GM12878 (cell line): ENCODE measurements at regions not wholly inside any gene's neighbourhood (a gene's known extent, or its start where the extent isn't known, plus 50 kb on each side); places are given as distances from the start of the nearest gene placed in this dataset.

ENCODE experiments used
- ATAC-seq: fragments of 200-7000 bp; cut with Tn5 transposase; 3 replicates; pipeline ENCODE4 v1.9.1; 2020; ENCODE audit warnings: mild to moderate bottlenecking, moderate library complexity
- BruUV-seq: library from RNA; stranded (reverse); fragments of 400-500 nt; replicated peaks from 2 replicates; lab custom pipeline; 2021; lab: Mats Ljungman, UMichigan
- CTCF ChIA-PET: fragments of 300-600 bp; sonication (Branson Sonifier 250); formaldehyde crosslinking; extraction: SDS; loops from one replicate; lab custom pipeline; 2021; ENCODE audit warnings: inconsistent platforms; lab: Yijun Ruan, JAX
- POLR2A ChIA-PET: fragments of 350-600 bp; formaldehyde crosslinking; extraction: SDS; loops from one replicate; lab custom pipeline; 2021; ENCODE audit warnings: inconsistent platforms; lab: Charles Lee
- RAD21 ChIA-PET: fragments of 300-600 bp; sonication (Branson Sonifier 250); formaldehyde crosslinking; loops from one replicate; lab custom pipeline; 2023; ENCODE audit warnings: antibody characterized with exemption; ENCODE audit not compliant: unreplicated experiment; lab: Charles Lee
- SMC1A ChIA-PET: fragments of 300-600 bp; sonication (Branson Sonifier 250); formaldehyde crosslinking; loops from one replicate; lab custom pipeline; 2023; ENCODE audit not compliant: unreplicated experiment, uncharacterized antibody; lab: Charles Lee
- DNase-seq: peaks from one replicate; pipeline ENCODE4 v3.0.0-alpha.2; 2011; ENCODE audit warnings: low read depth, low spot score
- FAIRE-seq: peaks from 3 replicates; lab custom pipeline; 2011; peaks lifted over from hg19 to GRCh38; lab: Jason Lieb, UNC
- H2AFZ ChIP-seq: 2 replicates; pipeline ENCODE4 v1.6.0; 2011; ENCODE audit warnings: low read depth, low read length, control low read depth; ENCODE audit not compliant: control insufficient read depth
- H3K27ac ChIP-seq: 2 replicates; pipeline ENCODE4 v1.5.1; 2011; ENCODE audit warnings: control low read depth; ENCODE audit not compliant: control insufficient read depth, insufficient read depth
- H3K27me3 ChIP-seq, 2 experiments: replicated peaks in 1 of 2; 2 replicates each; pipeline versions ENCODE4 v1.6.0 to v1.6.1; 2011; ENCODE audit warnings: low read length in 1 of 2; ENCODE audit not compliant: control insufficient read depth in 2 of 2, insufficient read depth in 2 of 2
- H3K36me3 ChIP-seq, 2 experiments: 2 replicates each; pipeline ENCODE4 v1.5.1; 2011; ENCODE audit warnings: low read length in 1 of 2; ENCODE audit not compliant: control insufficient read depth in 2 of 2, insufficient read depth in 2 of 2
- H3K4me1 ChIP-seq: 2 replicates; pipeline ENCODE4 v1.6.1; 2011; ENCODE audit warnings: mild to moderate bottlenecking, low read length, moderate library complexity, mixed read lengths; ENCODE audit not compliant: control insufficient read depth, insufficient read depth
- H3K4me2 ChIP-seq: 2 replicates; pipeline ENCODE4 v1.6.0; 2011; ENCODE audit warnings: control low read depth; ENCODE audit not compliant: control insufficient read depth, insufficient read depth
- H3K4me3 ChIP-seq: fragments of 200-600 bp; sonication (generic); 2 replicates; pipeline ENCODE4 v1.5.1; 2016
- H3K79me2 ChIP-seq: 2 replicates; pipeline ENCODE4 v1.6.0; 2011; ENCODE audit warnings: low read length; ENCODE audit not compliant: control insufficient read depth, insufficient read depth
- H3K9ac ChIP-seq: 2 replicates; pipeline ENCODE4 v1.8.0; 2011; ENCODE audit warnings: low read length, control low read depth, mixed read lengths; ENCODE audit not compliant: control insufficient read depth, insufficient read depth
- H3K9me3 ChIP-seq: replicated peaks from 3 replicates; pipeline ENCODE4 v1.5.1; 2011; ENCODE audit warnings: mild to moderate bottlenecking, low read length; ENCODE audit not compliant: control insufficient read depth, insufficient read depth
- H4K20me1 ChIP-seq: 2 replicates; pipeline ENCODE4 v1.6.0; 2011; ENCODE audit not compliant: control insufficient read depth, insufficient read depth
- POU2F2 ChIP-seq: IDR thresholded peaks from 3 replicates; pipeline ENCODE4 v1.6.1; 2011; ENCODE audit warnings: low read depth, mild to moderate bottlenecking, low read length, borderline replicate concordance
- SREBF2 ChIP-seq: IDR thresholded peaks from 2 replicates; pipeline ENCODE4 v1.6.1; 2012; ENCODE audit warnings: mild to moderate bottlenecking, low read length
- WGBS: methylation state at CpG from one replicate; pipeline ENCODE4 v1.1.6; 2016; ENCODE audit warnings: low lambda C conversion rate; ENCODE audit not compliant: insufficient replicate concordance, insufficient coverage; ENCODE audit errors: missing lambda C conversion rate; 5-methylcytosine and 5-hydroxymethylcytosine counted together
- in situ Hi-C: fragments of 300-500 bp; cut with MboI; formaldehyde crosslinking; loops from 9 replicates; pipeline ENCODE4 v1.14.3; 2018; ENCODE audit warnings: mixed read lengths
- intact Hi-C: fragments of 100-400 bp; cut with micrococcal nuclease; formaldehyde crosslinking; loops from one replicate; pipeline ENCODE4 v1.14.2; 2022; ENCODE audit not compliant: unreplicated experiment
- TF ChIP-seq, protein P1 (sequence below): fragments of 450-650 bp; IDR thresholded peaks from 2 replicates; pipeline ENCODE4 v1.6.1; 2017; ENCODE audit warnings: mild to moderate bottlenecking

DNA sequence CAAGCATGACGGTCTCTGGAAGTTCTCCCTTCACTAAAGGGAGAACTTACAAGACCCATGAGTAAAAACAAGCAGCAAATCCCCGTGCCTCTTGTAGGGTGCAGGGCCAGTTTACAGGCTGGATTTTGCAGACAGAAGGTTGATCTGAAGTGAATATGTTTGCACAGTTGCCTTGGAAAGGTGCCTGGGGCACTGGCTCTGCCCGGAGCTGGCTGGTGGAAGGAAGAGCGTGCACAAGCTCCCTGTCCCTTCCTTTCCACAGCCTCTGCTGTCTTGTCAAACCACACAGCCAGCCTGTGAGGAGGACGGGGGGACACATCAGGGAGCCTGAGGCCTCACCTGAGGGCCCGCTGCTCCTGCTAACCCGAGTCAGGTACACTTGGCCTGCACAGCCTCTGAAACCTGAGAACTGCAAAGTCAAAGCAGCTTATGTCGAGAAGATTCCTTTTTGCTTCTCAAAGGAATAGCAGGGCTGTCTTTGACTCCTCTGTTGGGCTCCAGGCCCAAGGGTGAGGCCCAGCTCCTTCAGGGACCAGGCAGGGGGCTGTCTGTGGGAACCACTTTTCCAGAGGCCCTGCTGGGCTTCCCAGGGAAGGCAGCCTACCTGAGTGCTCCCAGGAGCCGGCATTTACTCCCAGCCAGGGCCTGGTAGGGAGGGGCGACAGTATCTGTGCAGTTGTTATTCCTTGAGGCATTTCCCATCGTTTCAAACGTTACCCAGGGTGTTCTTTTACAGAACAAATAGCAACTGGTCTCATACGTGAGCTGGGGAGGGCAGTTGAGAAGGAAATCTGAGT lies 251.5 kb downstream of the SIPA1L2 start (continued):
- TF ChIP-seq POU2F2 = no peak
- TF ChIP-seq, protein P1, sequence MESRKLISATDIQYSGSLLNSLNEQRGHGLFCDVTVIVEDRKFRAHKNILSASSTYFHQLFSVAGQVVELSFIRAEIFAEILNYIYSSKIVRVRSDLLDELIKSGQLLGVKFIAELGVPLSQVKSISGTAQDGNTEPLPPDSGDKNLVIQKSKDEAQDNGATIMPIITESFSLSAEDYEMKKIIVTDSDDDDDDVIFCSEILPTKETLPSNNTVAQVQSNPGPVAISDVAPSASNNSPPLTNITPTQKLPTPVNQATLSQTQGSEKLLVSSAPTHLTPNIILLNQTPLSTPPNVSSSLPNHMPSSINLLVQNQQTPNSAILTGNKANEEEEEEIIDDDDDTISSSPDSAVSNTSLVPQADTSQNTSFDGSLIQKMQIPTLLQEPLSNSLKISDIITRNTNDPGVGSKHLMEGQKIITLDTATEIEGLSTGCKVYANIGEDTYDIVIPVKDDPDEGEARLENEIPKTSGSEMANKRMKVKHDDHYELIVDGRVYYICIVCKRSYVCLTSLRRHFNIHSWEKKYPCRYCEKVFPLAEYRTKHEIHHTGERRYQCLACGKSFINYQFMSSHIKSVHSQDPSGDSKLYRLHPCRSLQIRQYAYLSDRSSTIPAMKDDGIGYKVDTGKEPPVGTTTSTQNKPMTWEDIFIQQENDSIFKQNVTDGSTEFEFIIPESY = no peak

DNA sequence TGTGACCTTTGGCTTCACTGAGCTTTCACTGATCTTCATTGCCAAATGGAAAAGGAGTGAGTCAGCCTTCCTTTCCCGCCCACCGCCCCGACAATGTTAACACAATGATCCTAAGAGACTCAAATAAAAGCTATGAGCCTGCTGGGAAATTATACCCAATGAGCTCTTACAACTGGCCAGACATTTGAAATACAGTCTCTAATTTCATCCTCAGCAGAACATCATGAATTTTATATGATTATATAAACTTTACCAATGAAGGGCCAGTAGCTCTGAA lies 252.5 kb downstream of the SIPA1L2 start:
- POLR2A ChIA-PET = no interaction called here
- SMC1A ChIA-PET = no interaction called here
- Histone ChIP-seq H2AFZ (no peak overlapping the region), H3K36me3 (no peaks in the 10 kb centered on the region), H3K4me3 (no peak overlapping the region), H3K9me3 (no peaks in the 10 kb centered on the region), H3K4me1 (no peaks in the 10 kb centered on the region), H3K9ac (no peak overlapping the region), H3K79me2 (no peaks in the 10 kb centered on the region), H3K4me2 (no peak overlapping the region), H3K27me3 (peaks cover 0 to 1% of the 10 kb centered on the region in 2 experiments; a peak in 2 of 4 replicates), H3K27ac (no peak overlapping the region), H4K20me1 (no peaks in the 10 kb centered on the region)
- ATAC-seq = no peak
- RAD21 ChIA-PET = no interaction called here
- CTCF ChIA-PET = interaction anchor here (0.6 kb wide), 1 partner anchor 487 kb away, joined by 3 read pairs; no protein-coding TSS in a partner anchor
- DNase-seq = no peak
- in situ Hi-C loops (no loop called here), intact Hi-C loops (no loop called here)
- no peak for TF ChIP-seq SREBF2
- WGBS = 51% methylated on average over 3 of the region's 3 CpGs
- no peak for FAIRE-seq
- no TSS peak for BruUV-seq
